ENCODE measurements at regions not wholly inside any gene's neighbourhood (a gene's known extent, or its start where the extent isn't known, plus 50 kb on each side); places are given as distances from the start of the nearest gene placed in this dataset.

DNA sequence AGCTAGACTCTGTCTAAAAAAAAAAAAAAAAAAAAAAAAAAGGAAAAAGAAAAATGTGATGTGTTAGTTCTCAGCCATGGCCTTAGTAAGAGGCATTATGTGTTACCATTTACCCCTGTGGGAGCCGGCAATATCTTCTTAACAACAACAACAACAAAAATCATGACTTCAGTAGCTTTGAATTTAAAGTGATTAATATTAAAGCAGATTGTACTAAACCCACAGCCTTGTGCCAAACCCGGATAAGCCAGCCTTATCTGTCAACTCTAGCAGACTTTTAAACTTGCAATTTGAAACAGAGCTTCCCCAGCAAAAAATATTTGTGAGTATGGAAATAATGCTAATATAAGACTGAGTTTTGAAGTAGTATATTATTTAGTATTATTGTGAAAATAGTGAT, 462.1 kb upstream of the GNPDA2 start:
- TF ChIP-seq POLR2AphosphoS5 (IDR thresholded peaks at IDR 0.05; ENCODE audit: borderline replicate concordance, low read depth, low read length) = no peak
- no peak for TF ChIP-seq EZH2 (IDR thresholded peaks at IDR 0.05)
- no peak for TF ChIP-seq FOXP2 (optimal IDR thresholded peaks at IDR 0.05; ENCODE audit: control extremely low read depth, extremely low read length, insufficient read depth)
